ENCODE measurements at regions not wholly inside any gene's neighbourhood (a gene's known extent, or its start where the extent isn't known, plus 50 kb on each side); places are given as distances from the start of the nearest gene placed in this dataset.
"Not testable (repeated sequence)": the region's sequence is repeated elsewhere in the genome, so short reads cannot be mapped to it uniquely, and the experiment has no call there.

GRCh38 chr3:139095803-139096466 is 51.2 kb upstream of the PRR23C start:
- no peak for DNase-seq

GRCh38 chr3:139096670-139097069 is 52.0 kb upstream of the PRR23C start:
- no peak for DNase-seq

DNA sequence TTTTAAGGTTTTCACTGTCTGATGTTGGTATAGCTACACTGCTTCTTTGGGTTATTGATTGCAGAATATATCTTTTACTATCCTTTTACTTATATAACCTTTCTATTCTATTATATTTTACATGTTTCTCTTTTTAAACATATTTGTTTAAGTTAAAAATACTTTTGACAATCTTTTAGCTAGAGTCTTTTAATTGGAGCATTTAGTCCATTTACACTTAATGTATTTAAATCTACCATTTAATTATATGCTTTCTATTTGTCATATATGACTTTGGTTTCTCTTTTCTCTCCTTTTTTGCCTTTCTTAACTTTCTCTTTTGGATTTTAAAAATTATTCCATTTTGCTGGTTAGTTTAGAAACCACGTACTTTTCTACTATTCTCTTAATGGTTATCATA is 53.7 kb upstream of the PRR23C start:
- DNase-seq = no peak

- DNase-seq = no peak
Observed at GRCh38 chr3:139099968-139100817, 55.5 kb upstream of the PRR23C start.

DNA sequence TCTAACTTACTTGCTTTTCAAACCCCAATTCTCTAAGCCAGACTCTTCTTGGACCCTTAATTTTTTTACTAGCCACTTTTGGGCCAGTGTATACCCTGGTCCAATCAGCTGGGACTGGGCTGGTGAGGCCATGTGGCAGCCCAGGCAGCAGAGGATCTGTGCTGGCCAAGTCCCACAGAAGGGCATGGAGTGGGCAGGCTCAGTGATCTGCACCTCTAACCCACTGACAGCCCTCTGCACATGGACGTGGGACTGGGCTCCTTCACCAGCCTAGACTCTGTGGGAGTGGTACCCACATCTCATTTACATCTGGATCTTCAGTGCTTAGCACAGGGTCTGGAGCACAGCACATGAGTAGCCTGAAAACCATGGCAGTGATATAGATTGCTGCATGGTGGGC is 56.1 kb upstream of the PRR23C start:
- no peak for DNase-seq

DNA sequence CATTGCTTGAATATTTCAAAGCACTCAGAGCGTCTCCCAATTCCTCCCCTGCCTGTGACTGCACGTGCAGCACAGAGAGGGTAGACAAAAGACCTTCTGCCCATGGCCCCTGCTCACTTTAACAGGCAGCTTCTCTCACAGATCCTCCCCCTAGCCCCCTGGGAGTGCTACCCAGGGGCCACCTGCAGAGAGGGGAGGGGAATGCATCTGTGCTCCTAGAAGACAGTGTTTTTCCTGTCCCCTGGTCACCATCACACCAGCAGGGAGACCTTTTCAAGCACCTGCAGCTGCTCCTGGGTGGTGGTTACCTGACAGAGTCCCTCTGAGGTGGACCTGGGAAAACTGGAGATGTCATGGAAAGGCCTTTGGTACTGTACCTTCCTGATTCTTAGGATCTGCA is 56.7 kb upstream of the PRR23C start:
- no peak for DNase-seq

DNA sequence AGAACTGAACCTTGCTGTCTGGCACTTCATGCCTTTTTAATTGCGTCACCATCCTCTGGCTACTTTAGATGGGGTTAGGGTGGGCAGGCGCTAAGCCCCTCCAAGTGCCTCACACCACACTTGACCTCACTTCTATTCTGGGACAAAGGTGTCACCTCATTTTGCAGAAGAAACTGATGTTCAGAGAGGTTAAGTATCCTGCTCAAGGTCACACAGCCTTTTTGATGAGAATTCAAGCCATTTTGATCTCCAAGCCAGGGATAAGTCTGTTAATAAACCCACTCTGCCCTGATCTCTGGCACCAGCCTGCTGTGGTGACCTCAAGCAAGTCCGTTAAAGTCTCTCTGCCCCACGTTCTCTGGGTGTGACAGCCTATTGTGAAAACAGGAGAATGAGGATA is 58.8 kb upstream of the PRR23C start:
- DNase-seq = no peak

DNA sequence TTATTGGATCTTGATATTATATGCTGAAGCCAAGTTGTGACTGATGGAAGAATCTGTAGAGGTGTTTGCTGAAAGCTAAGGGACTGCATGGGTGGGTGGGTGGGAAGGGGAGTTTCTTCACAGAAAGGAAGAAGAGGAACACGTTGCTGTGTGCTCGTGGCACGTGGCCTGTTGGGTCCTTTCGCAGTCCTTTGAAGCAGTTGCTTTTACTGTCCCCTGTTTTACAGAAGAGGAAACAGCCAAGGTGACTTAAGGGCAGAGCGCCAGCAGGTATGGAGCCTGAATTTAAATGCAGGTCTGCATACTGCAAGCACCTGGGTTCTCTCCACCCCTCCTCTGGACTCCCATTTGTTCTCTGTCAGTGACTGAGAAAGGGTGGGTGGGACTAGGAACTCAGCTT is 59.4 kb upstream of the PRR23C start:
- no peak for DNase-seq

DNA sequence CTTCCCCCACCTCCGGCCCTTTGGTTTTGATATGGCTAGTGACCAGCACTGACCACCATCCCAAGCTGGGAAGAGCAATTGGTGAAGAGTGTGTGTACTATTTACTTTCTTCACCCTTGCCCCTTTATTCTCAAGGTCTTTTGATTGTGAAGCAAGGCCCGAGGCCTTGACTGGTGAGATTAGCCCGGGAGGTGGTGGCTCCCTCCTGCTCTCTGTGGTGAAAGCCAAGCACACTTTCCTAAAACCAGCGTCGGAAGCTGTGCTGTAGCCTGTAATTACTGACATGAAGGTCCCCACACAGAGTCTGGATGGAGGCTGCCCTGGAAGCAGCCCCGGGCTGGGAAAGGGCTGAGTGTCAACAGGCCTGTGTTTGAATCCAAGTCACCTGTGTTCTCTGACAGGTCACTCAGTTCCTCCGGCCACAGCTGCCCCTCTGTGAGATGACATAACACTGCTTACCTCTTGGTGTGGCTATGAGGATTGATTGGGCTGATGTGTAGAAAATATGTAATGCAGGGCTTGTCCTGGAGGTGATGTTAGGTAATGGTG is 60.5 kb upstream of the PRR23C start:
- no peak for DNase-seq

GRCh38 chr3:139106013-139106932 is 61.6 kb upstream of the PRR23C start:
- DNase-seq = no peak

DNA sequence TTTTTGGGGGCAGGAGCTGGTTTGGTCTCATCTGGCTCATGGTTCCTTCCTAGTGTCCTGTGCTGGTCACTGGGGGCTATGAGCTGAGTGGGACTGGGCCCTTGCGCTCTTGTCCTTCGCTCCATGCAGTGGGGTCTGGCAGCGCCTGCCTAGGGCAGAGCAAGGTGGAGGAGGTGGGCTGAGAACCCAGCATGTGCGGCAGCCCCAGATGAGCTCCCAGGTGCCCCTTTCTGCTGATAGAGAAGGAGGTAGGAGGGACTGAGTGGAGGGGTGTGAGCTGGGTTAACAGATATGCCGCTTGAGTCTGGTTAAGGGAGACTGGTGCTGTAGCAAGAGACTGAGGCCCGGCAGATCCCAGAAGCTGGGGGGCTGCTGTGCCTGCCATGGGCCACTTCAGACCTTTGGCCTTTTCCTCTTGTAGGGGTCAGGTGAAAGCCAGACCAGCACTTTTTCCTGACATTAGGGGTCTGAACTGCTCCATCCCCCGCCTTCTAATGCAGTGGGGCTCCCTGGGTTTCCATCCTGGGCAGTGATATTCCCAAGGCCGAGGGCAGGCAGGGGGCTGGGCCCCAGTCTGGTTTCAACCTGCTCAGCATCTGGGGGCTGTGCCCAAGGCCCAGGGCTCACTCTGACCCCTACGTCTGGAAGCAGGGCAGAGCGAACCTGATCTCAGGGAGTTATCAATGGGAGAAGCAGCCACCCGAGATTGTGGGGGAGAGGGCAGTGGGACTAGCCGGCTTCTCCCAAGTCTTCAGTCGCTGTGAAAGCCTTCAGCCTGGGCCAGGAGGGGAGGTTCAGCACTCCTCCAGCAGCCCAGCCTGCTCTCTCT is 62.9 kb upstream of the PRR23C start:
- no peak for DNase-seq

DNA sequence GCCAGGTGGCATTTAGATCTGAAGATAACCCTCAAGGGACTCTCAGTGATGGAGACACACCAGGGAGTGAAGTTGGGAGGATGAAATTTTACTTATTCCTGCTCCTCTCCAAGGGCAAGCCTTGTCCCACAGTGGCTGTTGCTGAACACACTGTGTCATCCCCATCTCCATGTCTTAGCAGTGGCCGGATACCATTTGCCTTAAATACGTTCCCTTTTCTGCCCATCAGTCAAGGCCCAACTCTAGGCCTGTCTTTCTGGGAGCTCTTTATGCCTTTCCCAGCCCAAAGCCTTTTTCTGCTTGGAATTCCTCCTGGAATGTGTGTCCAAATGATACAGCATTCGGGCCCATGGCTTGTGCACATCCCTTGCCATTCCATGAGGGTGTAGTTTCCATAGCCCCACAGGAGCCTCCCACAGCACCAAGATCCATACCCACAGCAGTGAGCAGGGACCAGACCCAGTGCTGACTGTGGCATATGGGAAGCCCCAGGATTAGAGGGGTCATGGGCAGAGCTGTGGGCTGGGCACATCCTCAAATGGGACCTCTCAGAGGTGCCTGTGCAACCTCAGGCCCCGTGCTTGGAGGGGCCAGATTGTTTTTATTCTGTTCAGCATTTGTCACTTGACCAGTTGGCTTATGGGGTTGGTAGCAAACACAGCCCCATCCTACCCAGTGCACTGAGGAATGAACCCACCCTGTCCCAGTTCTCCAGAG is 63.7 kb upstream of the PRR23C start:
- DNase-seq = no peak

- DNase-seq = no peak
Observed at GRCh38 chr3:139109271-139109670, 64.6 kb upstream of the PRR23C start.

DNA sequence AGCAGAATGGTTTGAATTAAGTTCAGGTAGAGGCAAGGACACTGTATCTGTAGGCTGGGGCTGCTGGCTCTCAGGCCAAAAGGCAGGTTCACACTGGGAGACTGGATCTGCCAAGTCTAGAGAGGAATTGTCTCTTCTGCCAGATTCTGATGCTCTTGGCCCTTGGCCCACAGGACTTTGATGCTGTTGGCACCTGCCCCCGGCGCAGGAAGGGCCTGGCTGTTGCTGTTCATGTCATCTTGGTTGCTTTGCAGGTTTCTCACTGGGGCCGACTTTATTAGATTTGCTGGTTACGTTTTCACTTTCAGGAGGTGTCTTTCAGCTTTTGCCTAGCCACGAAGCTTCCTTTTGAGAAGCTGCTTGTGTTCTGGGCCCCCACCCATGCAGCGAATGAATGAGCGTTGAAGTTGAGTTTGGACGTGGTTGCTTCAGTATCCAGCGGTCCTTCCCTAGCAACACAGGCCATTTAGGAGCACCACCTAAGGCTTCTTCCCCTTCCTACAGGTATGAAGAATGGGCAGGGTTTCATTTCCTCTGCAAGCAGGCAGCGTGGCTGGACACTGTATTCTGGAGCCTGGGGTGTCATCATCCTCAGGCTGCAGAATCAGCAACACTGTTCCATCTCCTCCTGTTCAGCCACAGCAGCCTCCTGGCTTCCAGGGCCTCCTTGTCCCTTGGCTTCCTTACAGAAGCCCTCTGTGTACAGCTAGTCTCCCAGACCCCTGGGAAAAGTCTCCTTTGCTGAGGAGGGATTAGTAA is 65.6 kb upstream of the PRR23C start:
- no peak for DNase-seq

GRCh38 chr3:139110929-139111328 is 66.2 kb upstream of the PRR23C start:
- not testable (repeated sequence) for DNase-seq

- peak; percentile 66 for DNase-seq
Observed at GRCh38 chr3:139111392-139112229, 66.9 kb upstream of the PRR23C start.

- no peak for DNase-seq
Observed at GRCh38 chr3:139112230-139112558, 67.5 kb upstream of the PRR23C start.

- no peak for DNase-seq
Observed at GRCh38 chr3:139113231-139113992, 68.7 kb upstream of the PRR23C start.

GRCh38 chr3:139113993-139114375 is 69.3 kb upstream of the PRR23C start:
- DNase-seq = no peak

All from midbrain (tissue), 1 donor.